Ishikawa (cell line): ENCODE measurements at regions not wholly inside any gene's neighbourhood (a gene's known extent, or its start where the extent isn't known, plus 50 kb on each side); places are given as distances from the start of the nearest gene placed in this dataset.

Experiments
- CEBPB ChIP-seq: IDR thresholded peaks from 2 replicates; pipeline ENCODE4 v1.6.1; 2012
- CREB1 ChIP-seq: IDR thresholded peaks from 2 replicates; pipeline ENCODE4 v1.6.1; 2012; ENCODE audit warnings: low read depth
- EGR1 ChIP-seq: IDR thresholded peaks from 2 replicates; pipeline ENCODE4 v1.6.1; 2012
- EP300 ChIP-seq: IDR thresholded peaks from 2 replicates; pipeline ENCODE4 v1.6.1; 2012; ENCODE audit warnings: borderline replicate concordance
- FOXM1 ChIP-seq: IDR thresholded peaks from 2 replicates; pipeline ENCODE4 v1.6.1; 2012; ENCODE audit warnings: low read depth, borderline replicate concordance
- NFIC ChIP-seq: IDR thresholded peaks from 2 replicates; pipeline ENCODE4 v1.6.1; 2012
- RAD21 ChIP-seq: IDR thresholded peaks from 2 replicates; pipeline ENCODE4 v1.6.1; 2012; ENCODE audit warnings: low read depth
- TAF1 ChIP-seq: IDR thresholded peaks from 2 replicates; pipeline ENCODE4 v1.6.1; 2012; ENCODE audit warnings: low read depth, mild to moderate bottlenecking
- TCF12 ChIP-seq: IDR thresholded peaks from 2 replicates; pipeline ENCODE4 v1.6.1; 2012; ENCODE audit warnings: low read depth
- TEAD4 ChIP-seq: IDR thresholded peaks from 2 replicates; pipeline ENCODE4 v1.6.1; 2012
- YY1 ChIP-seq: IDR thresholded peaks from 2 replicates; pipeline ENCODE4 v1.6.1; 2012; ENCODE audit warnings: low read depth
- ZBTB7A ChIP-seq: IDR thresholded peaks from 2 replicates; pipeline ENCODE4 v1.6.1; 2012; ENCODE audit warnings: low read depth
- TF ChIP-seq, protein P1 (sequence below): IDR thresholded peaks from 2 replicates; pipeline ENCODE4 v1.6.1; 2012
- TF ChIP-seq, protein P2 (sequence below): IDR thresholded peaks from 2 replicates; pipeline ENCODE4 v1.6.1; 2012; ENCODE audit warnings: low read depth, mild to moderate bottlenecking
- TF ChIP-seq, protein P3 (sequence below): IDR thresholded peaks from 2 replicates; pipeline ENCODE4 v1.6.1; 2012

DNA sequence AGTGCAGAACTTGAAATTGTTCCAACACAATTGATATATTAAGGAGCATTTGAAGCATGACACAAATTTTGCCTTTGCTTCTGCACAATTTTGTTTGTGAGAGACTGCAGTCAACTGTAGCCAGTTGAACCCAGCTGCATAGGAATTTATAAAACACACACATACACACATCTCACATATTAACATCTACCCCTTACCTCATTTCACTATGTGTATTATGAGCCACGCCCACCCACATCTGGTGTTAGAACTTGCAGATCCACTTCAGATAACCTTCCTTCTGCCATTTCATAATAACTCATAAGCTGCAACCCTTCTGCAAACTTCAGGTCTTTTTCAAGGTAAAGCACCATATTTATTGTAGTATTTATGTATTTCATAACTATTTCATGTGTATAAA, 188.1 kb upstream of the WDFY3 start:
- TF ChIP-seq RAD21: no peak
- no peak for TF ChIP-seq NFIC
- TF ChIP-seq TAF1: no peak
- no peak for TF ChIP-seq EP300
- no peak for TF ChIP-seq FOXM1
- TF ChIP-seq, protein P1, sequence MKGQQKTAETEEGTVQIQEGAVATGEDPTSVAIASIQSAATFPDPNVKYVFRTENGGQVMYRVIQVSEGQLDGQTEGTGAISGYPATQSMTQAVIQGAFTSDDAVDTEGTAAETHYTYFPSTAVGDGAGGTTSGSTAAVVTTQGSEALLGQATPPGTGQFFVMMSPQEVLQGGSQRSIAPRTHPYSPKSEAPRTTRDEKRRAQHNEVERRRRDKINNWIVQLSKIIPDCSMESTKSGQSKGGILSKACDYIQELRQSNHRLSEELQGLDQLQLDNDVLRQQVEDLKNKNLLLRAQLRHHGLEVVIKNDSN: no peak
- TF ChIP-seq, protein P2, sequence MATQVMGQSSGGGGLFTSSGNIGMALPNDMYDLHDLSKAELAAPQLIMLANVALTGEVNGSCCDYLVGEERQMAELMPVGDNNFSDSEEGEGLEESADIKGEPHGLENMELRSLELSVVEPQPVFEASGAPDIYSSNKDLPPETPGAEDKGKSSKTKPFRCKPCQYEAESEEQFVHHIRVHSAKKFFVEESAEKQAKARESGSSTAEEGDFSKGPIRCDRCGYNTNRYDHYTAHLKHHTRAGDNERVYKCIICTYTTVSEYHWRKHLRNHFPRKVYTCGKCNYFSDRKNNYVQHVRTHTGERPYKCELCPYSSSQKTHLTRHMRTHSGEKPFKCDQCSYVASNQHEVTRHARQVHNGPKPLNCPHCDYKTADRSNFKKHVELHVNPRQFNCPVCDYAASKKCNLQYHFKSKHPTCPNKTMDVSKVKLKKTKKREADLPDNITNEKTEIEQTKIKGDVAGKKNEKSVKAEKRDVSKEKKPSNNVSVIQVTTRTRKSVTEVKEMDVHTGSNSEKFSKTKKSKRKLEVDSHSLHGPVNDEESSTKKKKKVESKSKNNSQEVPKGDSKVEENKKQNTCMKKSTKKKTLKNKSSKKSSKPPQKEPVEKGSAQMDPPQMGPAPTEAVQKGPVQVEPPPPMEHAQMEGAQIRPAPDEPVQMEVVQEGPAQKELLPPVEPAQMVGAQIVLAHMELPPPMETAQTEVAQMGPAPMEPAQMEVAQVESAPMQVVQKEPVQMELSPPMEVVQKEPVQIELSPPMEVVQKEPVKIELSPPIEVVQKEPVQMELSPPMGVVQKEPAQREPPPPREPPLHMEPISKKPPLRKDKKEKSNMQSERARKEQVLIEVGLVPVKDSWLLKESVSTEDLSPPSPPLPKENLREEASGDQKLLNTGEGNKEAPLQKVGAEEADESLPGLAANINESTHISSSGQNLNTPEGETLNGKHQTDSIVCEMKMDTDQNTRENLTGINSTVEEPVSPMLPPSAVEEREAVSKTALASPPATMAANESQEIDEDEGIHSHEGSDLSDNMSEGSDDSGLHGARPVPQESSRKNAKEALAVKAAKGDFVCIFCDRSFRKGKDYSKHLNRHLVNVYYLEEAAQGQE: no peak
- TF ChIP-seq CEBPB: no peak
- TF ChIP-seq EGR1: no peak
- no peak for TF ChIP-seq ZBTB7A
- TF ChIP-seq TCF12: no peak
- no peak for TF ChIP-seq TEAD4
- TF ChIP-seq CREB1: no peak

DNA sequence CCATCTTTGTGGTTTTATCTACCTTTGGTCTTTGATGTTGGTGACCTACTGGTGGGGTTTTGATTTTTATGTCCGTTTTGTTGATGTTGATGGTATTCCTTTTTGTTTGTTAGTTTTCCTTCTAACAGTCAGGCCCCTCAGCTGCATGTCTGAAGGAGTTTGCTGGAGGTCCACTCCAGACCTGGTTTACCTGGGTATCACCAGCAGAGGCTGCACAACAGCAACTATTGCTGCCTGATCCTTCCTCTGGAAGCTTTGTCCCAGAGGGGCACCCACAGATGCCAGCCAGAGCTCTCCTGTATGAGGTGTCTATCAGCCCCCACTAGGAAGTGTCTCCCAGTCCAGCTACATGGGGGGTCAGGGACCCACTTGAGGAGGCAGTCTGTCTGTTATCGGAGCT, 199.3 kb upstream of the WDFY3 start:
- no peak for TF ChIP-seq EGR1
- TF ChIP-seq RAD21: no peak
- no peak for TF ChIP-seq TEAD4
- TF ChIP-seq, protein P3, sequence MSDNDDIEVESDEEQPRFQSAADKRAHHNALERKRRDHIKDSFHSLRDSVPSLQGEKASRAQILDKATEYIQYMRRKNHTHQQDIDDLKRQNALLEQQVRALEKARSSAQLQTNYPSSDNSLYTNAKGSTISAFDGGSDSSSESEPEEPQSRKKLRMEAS: no peak
- TF ChIP-seq NFIC: no peak
- TF ChIP-seq CEBPB: no peak
- no peak for TF ChIP-seq FOXM1
- no peak for TF ChIP-seq TCF12
- TF ChIP-seq TAF1: no peak
- no peak for TF ChIP-seq ZBTB7A
- TF ChIP-seq, protein P1: no peak
- TF ChIP-seq YY1: no peak
- TF ChIP-seq, protein P2: no peak
- TF ChIP-seq EP300: no peak
- no peak for TF ChIP-seq CREB1

DNA sequence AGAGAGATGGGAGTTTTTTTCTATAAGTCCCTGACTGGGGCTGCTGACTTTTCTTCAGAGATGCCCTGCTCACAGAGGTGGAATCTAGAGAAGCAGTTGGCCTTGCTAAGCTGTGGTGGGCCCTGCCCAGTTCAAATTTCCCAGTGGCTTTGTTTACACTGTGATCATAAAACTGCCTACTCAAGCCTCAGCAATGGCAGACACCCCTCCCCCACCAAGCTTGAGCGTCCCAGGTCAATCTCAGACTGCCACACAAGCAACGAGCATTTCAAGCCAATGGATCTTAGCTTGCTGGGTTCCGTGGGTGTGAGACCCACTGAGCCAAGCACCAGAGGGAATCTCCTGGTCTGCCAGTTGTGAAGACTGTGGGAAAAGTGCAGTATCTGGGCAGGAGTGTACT, 199.8 kb upstream of the WDFY3 start:
- TF ChIP-seq TAF1 (no peak), YY1 (no peak), RAD21 (no peak), CREB1 (no peak), CEBPB (no peak), NFIC (no peak), TCF12 (no peak), EP300 (no peak)
- TF ChIP-seq, protein P3: no peak

DNA sequence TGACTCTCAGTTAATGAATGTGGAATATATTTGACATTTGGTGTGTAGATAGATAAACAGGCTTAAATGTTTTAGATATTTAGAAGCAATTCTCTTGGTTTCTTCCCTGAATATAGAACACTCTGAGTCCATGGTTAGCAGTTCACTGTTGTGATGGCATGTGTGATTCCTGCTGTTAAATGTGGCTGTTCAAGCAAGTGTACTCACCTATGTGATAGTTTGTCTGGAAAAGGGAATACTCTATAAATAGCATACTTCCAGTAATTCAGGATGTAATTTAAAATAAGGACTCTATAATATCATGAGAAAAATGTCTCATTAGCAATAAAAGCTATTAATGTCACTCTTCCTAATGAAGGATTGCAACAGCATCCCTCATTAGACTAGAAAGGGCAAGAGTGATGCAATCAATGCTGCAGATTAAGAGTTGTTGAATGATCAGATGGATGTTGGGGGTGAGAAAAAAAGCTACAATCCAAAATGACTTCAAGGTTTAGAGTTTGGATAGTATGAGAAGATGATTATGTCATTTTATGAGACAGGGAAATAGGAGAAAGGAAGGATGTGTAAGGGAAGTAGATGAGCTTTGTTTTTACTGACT, 201.8 kb upstream of the WDFY3 start:
- TF ChIP-seq NFIC (no peak), TAF1 (no peak), EGR1 (no peak), FOXM1 (no peak), CREB1 (no peak), EP300 (no peak), TCF12 (no peak), RAD21 (no peak), TEAD4 (no peak), ZBTB7A (no peak), YY1 (no peak), CEBPB (no peak)
- TF ChIP-seq, protein P2: no peak
- TF ChIP-seq, protein P1: no peak
- TF ChIP-seq, protein P3: no peak
